Tibial nerve (tissue), 4 donors: ENCODE measurements at regions not wholly inside any gene's neighbourhood (a gene's known extent, or its start where the extent isn't known, plus 50 kb on each side); places are given as distances from the start of the nearest gene placed in this dataset.

ENCODE experiments used
- CTCF ChIP-seq, 5 experiments: fragments of 200-600 bp in 3 of 5; fragments of 450-650 bp in 2 of 5; sonication (generic) in 3 of 5; IDR thresholded peaks; one replicate each; pipeline ENCODE4 v1.5.1; 2016 to 2019; ENCODE audit warnings: antibody characterized with exemption in 5 of 5, mild to moderate bottlenecking in 3 of 5, moderate library complexity in 2 of 5
- EP300 ChIP-seq, 2 donors: sonication (generic); formaldehyde crosslinking; IDR thresholded peaks; one replicate each; pipeline ENCODE4 v1.6.1; 2017; ENCODE audit warnings: antibody characterized with exemption in 2 of 2, mild to moderate bottlenecking in 1 of 2
- POLR2A ChIP-seq, 2 donors: fragments of 450-650 bp; IDR thresholded peaks; one replicate each; pipeline ENCODE4 v1.6.1; 2017; ENCODE audit warnings: antibody characterized with exemption in 2 of 2, mild to moderate bottlenecking in 2 of 2, moderate library complexity in 2 of 2

GRCh38 chr21:22277341-22277740, 1279.1 kb downstream of the NCAM2 start:
- TF ChIP-seq POLR2A (IDR thresholded peaks at IDR 0.05) (no peak), CTCF (IDR thresholded peaks at IDR 0.05) (no peak), EP300 (IDR thresholded peaks at IDR 0.05) (no peak)
